GM18870 (cell line): ENCODE measurements at regions not wholly inside any gene's neighbourhood (a gene's known extent, or its start where the extent isn't known, plus 50 kb on each side); places are given as distances from the start of the nearest gene placed in this dataset.

Experiments
- ATAC-seq: cut with Tn5 transposase; IDR thresholded peaks from one replicate; pipeline ENCODE4 v1.9.1; 2021; ENCODE audit warnings: moderate library complexity; ENCODE audit not compliant: unreplicated experiment

DNA sequence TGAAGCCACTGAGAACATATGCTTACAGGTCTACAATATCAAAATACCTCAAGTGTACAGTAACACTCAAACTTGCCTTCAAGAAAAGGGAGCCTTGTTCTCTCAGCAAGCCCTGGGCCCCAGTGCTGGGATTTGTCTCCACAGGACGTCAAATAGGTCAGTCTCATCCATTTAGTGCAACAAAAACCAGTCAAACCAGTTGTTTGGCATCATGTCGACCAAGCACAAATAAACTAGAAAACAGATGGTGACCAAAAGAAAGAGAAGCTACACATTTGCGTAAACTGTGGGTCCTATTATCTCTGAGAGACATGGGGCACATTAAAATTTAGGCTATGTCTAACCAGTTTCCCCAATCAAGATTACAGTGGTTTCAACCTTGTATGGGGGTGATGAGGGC lies 182.6 kb upstream of the PKDCC start:
- ATAC-seq = no peak

DNA sequence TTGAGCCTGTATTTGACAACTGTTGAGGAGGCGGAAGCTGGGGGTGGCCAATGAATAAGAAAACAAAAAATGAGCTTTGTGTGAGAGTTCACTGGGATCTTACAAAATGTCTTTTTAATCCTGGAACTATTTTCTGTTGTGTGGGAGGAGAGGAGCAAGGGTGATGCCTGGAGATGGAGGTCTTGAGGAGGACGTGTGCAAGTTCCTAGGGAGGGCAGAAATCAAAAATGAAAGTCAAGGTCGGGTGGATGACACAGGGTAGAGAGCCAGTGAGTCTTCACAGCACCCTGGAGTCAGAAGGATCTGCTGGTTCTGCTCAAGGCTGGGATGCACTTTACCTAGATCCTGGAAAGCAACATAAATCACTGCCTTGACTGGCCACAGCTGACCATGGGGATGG lies 180.3 kb upstream of the PKDCC start:
- ATAC-seq = no peak

DNA sequence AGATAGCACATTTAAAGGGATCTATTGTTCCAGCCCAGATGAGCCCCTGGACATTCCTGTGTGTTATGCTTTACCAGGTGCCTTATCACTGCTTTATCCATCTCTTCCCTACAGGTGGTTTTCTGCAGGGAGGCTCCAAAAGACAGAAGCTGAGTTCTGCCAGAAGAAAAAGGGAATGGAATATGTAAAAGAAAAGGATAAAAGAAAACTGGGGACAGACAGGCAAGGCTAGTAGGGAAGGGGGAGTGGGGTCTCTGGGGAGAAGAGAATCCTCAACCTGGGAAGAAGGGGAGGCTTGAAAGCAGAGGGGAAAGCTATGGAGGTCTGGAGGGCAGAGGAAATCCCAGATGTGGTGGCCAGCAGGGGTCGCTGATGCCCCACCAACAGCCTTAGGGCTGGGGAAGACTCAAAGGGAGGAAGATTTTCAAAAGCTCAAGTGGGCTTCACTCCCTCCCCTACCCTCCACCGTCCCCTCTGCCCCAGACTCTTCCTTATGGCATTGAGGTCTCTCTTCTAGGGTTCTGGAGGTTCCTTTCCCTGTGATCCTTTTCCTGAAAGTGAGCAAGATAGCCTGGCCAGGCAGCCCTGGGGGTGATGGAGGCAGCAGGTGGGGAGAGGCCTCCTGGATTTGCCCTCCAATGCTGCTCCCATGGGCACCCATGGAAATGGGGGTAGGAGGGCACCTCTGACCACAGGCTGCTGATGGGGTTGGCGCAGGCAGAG lies 178.1 kb upstream of the PKDCC start:
- ATAC-seq = no peak

DNA sequence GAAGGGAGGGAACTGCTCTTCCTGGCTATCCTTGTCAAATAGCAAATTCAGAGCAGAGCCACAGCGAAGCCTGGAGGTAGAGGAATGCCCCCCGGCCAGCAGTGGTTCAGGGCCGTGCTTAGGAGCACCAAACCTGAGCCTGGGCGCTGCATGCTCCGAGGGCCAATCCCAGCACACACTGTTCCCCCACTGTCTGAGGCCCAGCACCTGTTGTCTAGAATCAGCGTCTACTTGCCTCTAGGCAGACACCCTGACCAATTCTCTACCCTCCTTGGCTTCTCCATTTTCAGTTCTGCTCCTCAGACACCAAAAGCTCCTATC lies 177.6 kb upstream of the PKDCC start:
- ATAC-seq = no peak

DNA sequence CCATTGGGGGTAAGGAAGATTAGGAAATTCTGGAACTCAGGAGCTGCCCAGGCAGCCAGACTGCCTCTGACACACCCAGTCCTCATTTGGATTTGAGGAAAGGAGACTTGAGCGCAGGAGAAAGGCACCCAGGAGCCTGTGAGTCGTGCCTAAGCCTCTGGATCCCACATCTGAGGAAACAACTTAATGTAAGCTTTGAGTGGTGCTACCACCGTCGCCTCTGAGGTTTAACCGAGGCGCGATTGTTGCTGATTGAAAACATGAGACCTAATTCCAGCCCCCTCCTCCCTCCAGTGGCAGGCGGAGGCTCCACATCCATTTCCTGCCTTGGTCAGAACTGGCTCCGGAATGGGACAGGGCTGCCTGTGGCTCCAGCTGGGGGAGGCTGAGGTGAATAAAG lies 176.7 kb upstream of the PKDCC start:
- ATAC-seq = no peak

DNA sequence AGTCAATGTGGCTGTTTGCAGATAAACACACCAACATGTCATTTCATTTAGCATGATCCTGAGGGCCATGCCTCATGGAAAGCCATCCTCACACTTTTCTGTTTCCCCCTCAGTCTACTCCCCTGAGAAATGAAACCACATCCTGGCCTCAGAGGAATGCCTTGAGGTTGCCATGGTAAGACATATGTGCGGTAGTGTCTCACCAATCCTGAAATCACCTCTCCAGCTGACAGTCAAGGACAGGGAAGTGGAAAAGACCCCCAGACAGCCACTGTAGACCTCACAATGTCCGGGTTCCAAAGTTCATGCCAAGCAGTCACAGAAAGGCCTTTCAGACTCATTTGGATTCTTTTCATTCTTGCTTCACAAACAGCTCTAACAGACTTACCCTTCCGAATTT lies 175.2 kb upstream of the PKDCC start:
- no peak for ATAC-seq

DNA sequence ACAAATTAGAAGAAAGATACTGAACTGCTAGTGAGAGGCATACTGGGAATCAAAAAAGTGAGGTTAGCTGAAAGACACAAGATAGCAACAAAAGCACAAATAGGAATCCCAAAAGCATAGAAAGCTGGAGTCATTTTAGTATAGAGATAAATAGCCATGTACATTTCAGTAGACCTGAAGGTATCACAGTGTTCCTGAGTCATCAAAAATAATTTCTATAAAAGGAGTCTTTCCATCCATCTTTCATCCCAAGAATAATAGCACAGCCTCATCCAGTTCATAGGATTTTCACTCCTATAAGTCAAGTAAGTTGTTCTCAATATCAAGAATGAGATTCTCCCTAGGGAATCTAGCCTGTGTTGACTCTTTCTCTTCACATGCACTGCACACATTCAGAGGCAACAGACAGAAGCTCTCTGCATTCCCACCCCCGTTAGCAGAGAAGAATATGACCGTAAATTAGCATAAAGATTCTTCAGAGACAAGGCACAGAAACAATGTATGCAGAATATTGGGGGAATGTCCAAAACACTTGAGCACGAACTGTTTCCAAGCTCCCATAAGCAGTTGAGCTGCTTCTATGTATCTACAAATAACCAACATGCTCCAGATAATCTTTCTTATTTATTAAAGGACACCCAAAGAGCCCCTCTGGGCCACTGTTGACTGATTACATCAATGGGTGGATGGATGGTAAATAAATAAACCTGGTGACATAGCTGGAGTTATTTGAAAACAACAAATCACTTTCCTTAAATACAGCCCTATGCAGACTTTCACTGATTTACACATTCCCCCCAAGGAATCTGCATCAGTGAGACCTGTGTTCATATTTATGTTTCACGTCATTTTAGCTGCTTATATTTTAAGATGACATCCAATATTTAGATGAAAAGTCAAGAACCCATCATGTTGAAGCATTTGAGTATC lies 174.5 kb upstream of the PKDCC start:
- no peak for ATAC-seq

DNA sequence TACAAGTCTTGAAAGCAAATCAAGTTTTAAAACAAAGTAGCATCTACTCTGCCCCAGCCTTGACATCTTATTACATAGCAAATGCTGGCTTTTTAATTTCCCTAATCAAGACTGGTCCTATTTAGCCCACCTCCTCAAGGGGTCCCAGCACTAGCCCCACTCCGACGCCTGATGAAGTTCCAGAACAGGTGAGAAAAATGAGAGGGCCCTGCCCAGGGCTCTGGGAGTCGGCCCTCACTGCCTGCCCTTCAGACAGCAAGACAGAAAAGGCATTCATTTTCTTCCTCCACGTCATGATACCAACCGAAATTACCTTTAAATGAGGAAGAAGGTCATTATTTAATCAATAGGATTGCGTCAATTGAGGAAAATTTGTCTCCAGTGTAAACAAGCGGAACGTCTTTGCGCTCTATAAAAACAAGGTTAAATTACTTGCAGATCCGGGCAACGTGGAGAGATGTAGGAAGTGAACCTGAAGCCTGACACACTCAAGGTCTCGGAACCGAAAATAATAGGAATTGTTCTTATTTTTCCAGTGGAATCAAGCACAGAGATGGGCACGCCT lies 170.6 kb upstream of the PKDCC start:
- ATAC-seq = no peak

DNA sequence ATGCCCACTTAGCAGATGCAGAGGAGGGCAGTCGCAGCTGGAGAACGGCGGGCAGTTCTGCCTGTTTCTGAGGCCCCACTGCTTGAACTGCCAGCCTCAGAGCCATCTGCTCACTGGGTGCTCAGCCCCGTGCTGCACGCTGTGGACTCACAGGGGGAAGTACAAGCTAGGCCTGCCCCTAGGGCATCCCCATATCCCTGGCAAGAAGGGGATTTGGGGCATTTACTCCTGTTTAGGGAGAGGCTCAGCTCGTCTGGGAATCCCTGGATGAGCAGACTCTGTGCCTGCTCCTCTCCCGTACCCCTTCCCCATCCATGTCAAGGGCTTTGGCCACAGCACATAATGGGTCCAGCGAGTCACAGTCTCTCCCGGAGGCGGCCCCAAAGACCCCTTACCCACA lies 169.8 kb upstream of the PKDCC start:
- no peak for ATAC-seq

DNA sequence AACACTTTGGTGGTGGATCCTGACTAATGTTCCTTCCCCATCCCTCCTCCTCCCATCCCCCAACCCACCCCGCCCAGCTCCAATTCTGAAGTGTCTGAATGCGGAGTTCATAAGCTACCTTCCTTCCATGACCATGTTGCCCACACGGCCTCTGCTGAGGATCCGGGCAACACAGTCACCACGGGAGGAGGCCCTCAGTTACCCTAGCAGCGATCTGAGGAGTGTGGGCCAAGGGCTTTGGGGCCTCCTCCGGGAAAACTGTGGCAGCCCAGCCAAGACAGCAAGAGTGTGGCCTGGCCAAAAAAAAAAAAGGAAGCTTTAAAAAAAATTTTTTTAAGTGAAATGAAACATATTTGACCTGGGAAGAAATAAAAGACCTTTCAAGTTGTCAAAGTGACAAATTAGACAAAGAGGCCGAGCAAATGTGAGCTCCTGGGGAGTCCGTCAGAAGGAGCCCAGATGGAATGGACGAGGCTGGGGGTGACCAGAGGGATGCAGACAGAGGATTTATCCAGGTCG lies 169.0 kb upstream of the PKDCC start:
- ATAC-seq = no peak

DNA sequence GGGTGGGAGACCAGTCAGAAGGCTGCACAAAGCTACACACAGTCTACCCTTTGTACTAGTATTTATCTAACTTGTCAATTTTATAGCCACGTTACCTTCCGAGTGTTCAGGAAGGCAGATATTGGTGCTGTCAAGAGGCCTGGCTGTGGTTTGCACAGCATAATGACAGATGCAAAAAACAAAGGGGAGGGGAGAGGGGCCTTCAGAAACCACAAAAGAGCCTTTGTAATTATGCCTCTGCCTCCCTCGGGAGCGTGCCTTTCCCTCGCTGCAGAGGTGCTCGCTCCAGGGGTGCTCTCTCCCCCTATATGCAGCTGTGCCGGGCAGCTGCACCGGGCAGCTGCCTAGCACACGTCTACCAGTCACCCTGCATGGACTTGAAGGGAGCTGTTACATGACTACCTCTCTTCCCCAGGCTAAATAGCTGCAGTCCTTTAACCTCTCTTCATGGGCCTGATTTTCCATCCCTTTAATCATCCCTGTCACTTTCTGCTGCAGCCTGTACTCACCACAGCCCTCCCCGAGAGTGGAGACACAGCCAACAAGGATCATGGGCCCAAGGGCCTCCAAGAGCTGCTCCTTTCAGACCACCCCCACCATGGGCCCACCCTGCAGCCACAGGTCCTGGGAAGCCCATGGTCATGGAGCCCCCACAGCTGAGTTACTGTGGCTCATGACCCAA lies 168.4 kb upstream of the PKDCC start:
- ATAC-seq = no peak

DNA sequence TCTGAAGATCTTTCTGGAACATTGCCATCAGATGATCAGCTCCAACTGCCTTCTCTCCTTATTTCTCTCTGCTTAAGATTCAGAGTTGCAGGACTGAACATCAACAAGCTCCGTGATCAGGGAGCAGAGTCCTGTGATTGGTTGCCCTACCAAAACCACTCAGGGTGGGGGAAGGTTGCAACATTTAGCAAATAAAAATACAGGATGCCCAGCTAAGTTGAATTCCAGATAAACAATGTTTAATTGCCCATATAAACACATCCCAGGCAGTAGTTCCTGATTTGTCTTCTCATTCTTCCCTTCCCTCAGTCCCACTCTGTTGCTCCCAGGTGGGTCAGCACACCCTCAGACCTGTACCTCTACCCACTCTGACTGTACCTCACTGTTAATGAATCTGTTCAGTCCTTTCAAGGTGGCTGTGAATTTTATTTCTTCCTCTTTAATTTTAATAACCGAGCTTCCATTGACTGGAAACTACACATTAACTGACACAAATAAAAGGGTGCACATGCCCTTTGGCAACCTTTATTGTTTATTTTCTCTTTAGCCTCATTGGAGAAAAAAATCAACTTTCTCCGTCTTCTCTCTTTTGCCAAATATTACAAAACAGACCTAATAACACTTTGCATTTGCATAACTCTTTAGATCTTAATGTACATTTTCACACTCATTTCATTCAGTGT lies 167.1 kb upstream of the PKDCC start:
- ATAC-seq = no peak

DNA sequence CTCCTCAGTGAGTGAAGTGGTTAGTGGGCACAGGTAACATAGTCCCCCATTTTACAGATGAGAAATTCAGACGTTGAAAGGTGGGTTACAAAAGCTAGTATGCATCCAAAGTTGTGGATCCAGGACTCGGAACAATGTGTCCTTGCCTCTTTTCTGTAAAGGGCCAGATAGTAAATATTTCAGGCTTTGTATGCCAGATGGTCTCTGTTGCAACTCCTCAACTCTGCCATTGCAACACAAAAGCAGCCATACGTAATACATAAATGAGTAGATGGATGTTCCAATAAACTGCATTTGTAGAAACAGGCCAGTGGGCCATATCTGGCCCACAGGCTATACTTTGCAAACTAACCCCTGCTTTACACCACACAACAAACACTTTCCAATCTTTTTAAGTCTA lies 166.6 kb upstream of the PKDCC start:
- no peak for ATAC-seq

DNA sequence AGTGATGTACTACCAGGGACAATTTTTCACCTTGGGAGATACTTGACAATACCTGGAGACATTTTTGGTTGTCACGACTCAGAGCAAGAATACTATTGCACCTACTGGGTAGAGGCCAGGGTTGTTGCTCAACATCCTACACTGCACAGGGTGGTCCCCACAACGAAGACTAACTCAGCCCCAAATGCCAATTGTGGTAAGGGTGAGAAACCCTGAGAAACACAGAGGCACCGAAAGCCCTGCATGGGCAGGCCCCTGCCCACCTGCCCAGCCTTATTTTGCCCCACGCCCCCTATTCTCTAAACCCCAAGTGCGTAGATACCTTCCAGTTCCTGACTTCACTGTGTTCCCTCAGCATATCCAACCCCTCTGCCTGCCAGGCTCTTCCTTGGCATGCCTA lies 163.1 kb upstream of the PKDCC start:
- ATAC-seq = no peak

DNA sequence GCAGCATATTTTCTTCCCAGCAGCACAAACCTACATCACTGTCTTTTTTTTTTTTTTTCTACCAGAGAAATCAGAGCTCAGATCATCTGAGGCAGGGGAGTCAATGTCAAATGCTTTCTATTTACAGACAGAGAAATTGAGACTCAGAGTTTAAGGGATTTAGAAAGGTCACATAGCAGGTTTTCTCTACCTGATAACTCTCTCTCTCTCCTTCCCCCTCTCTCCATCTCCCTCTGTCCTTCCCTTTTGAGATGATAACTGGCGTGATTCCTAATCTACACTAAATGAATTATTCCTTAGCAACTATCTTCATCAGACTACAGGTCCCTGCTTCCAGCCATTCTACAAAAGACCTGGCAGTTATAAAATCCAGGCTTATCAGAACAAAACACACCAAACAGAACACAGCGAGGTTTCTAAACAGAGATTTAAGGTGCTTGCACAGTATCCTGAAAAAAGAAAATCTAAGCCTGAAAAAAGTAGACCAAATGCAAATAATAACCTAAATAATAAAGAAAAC lies 161.6 kb upstream of the PKDCC start:
- no peak for ATAC-seq

DNA sequence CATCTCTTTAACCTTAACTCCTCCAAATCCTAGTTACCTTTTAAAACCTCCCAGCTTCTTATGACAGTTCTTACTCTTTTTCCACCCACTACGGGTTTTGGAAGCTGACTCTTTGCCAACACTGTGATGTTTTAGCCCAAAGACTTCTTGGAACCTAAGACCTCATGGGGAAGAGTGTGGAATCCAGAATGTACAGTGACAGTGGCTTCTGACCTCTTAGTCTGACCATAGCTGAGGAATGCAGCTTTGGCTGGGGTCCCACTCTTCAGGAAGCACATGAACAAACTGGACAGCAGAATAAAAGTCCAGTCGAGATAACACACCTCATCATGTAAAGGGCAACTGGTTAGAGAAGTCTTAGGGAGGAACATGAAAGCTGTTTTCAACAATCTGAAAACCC lies 161.1 kb upstream of the PKDCC start:
- ATAC-seq = no peak

DNA sequence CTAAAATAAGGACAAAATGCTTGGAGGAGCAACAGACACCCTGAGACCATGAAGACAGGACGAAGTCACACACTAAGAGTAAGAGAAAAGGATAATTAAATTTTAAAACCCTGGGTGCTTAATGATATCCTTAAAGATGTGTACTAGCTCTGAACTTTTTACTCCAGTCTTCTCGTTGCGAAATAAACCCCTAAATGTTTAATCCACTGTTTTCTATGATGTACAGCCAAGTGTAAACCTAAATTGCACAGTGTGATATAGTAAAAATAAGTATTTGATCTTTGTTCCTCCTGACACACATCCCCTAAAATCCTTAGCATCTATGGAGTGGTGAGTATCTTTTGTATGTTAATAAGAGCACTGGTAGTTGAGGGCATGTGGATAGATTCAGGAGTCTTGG lies 157.5 kb upstream of the PKDCC start:
- no peak for ATAC-seq

DNA sequence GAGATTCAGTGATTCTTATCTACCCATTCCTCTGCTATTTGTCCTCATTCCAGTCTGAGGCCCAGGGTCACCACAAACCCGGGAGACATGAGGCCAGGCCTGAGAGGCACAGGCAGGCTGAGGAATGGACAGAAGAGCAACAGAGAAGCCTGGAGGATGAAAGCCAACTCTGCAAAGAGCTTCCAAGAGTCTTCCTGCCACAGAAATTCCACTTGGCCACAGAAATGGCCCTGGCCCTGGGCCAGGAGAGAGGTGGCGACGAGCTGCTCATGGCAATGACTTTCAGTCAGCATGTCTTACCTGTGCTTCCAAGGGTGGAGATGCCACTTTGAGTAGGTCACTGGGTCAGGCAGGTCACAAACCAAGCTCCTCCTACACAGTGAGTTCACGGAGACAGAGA lies 155.3 kb upstream of the PKDCC start:
- no peak for ATAC-seq

DNA sequence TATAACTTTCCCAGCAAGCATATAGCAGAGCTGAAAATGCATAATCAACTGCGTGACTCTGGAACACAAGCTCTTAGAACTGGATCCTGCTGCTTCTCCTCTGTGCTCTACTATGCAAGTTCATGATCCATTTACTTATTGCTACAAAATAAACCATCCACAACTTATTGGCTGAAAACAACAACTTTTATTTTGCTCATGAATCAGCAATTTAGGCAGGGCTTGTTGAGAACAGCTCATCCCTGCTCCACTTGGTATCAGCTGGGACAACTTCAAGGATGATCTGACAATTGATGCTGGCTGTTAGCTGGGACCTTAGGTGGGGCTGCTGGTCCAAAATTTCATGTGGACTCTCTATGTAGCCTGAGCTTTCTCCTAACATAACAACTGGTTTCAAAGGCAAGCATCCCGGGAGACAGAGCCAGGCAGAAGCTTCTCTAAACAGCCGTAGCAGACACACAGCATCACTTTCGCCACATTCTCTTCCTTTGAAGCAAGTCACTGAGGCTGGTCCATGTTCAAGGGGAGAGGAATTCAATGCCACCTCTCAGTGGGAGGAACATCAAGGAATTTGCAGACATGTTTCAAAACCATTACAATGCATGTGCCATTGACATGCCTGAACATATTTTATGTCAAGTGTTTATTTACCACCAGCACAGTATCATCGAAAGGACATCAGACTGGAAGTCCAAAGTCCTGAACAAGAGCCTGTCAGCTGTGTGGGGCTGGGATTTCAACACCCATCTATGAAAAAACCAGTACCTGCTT lies 153.1 kb upstream of the PKDCC start:
- ATAC-seq = no peak

DNA sequence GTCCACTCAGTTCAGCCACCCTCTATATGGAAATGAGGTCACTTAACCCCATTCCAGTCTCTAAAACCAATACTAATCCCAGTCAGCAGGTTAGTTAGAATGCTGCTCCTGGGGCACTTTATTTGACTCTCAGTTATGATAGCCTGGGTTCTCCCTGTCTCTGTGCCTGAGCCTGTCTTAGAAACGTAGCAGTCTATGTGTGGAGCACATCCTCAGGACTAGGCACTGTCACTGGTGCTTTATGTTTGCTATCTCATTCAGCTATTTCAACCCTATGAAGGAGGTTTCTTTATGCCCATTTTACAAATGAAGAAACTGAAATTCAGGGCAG lies 152.5 kb upstream of the PKDCC start:
- no peak for ATAC-seq
